HepG2 (cell line): ENCODE measurements at regions not wholly inside any gene's neighbourhood (a gene's known extent, or its start where the extent isn't known, plus 50 kb on each side); places are given as distances from the start of the nearest gene placed in this dataset.

Experiments used
- ATAC-seq: fragments of 200-7000 bp; cut with Tn5 transposase; 3 replicates; pipeline ENCODE4 v1.9.1; 2020; ENCODE audit warnings: mild to moderate bottlenecking, moderate library complexity
- BruUV-seq: library from RNA; stranded (reverse); fragments of 400-500 nt; replicated peaks from 2 replicates; lab custom pipeline; 2021; lab: Mats Ljungman, UMichigan
- CTCF ChIA-PET: fragments of 300-600 bp; formaldehyde crosslinking; extraction: SDS; loops from one replicate; lab custom pipeline; 2021; ENCODE audit warnings: low total read pairs, inconsistent platforms, low intra/inter-chr PET ratio; lab: Yijun Ruan, JAX
- POLR2A ChIA-PET: fragments of 350-600 bp; sonication (Branson Sonifier 250); formaldehyde crosslinking; loops from one replicate; lab custom pipeline; 2020; ENCODE audit warnings: antibody characterized with exemption, inconsistent platforms; lab: Yijun Ruan, JAX
- DNase-seq: peaks from one replicate; pipeline ENCODE4 v3.0.0-alpha.2; 2015; ENCODE audit warnings: low spot score
- FAIRE-seq: peaks from 3 replicates; lab custom pipeline; 2011; peaks lifted over from hg19 to GRCh38; lab: Jason Lieb, UNC
- H2AFZ ChIP-seq: one replicate; pipeline ENCODE4 v1.6.1; 2011; ENCODE audit warnings: low read length, inconsistent platforms
- H3K27ac ChIP-seq: fragments of 300-600 bp; 3 replicates; pipeline ENCODE4 v1.8.0; 2011; ENCODE audit warnings: mixed run types, mild to moderate bottlenecking, mixed read lengths, low read length, inconsistent platforms; ENCODE audit not compliant: insufficient read depth; ENCODE audit errors: extremely low read length
- H3K27me3 ChIP-seq, 2 experiments: fragments of 200-600 bp in 1 of 2; 2 replicates in 1 of 2; 3 replicates in 1 of 2; pipeline versions ENCODE4 v1.6.0 to v1.8.0; 2011; ENCODE audit warnings: low read length in 2 of 2, mild to moderate bottlenecking in 2 of 2, moderate library complexity in 2 of 2, inconsistent platforms in 1 of 2; ENCODE audit not compliant: insufficient read depth in 2 of 2, control insufficient read depth in 1 of 2
- H3K36me3 ChIP-seq, 2 experiments: fragments of 200-600 bp in 1 of 2; replicated peaks in 1 of 2; 2 replicates in 1 of 2; 3 replicates in 1 of 2; pipeline versions ENCODE4 v1.5.1 to v1.8.0; 2011; ENCODE audit warnings: low read length in 2 of 2, inconsistent platforms in 1 of 2; ENCODE audit not compliant: insufficient read depth in 2 of 2, control insufficient read depth in 1 of 2
- H3K4me1 ChIP-seq: 2 replicates; pipeline ENCODE4 v1.5.1; 2012; ENCODE audit warnings: low read length, inconsistent platforms; ENCODE audit not compliant: insufficient read depth
- H3K4me2 ChIP-seq: 2 replicates; pipeline ENCODE4 v1.6.0; 2011; ENCODE audit warnings: low read depth, low read length, inconsistent platforms
- H3K4me3 ChIP-seq, 3 experiments: fragments of 200-600 bp in 1 of 3; sonication (generic), shearing (Covaris generic) in 1 of 3; replicated peaks in 1 of 3; 2 replicates each; pipeline ENCODE4 v1.5.1; 2011 to 2016; ENCODE audit warnings: low read length in 3 of 3, inconsistent platforms in 2 of 3, low read depth in 2 of 3, mild to moderate bottlenecking in 2 of 3, control low read depth in 1 of 3, mixed read lengths in 1 of 3; ENCODE audit not compliant: insufficient read depth in 1 of 3
- H3K79me2 ChIP-seq: one replicate; pipeline ENCODE4 v1.6.1; 2011; ENCODE audit warnings: low read length, inconsistent platforms; ENCODE audit not compliant: insufficient read depth
- H3K9ac ChIP-seq: 2 replicates; pipeline ENCODE4 v1.6.0; 2011; ENCODE audit warnings: mild to moderate bottlenecking, low read depth, low read length, inconsistent platforms; ENCODE audit not compliant: insufficient read depth
- H3K9me3 ChIP-seq: 2 replicates; pipeline ENCODE4 v1.5.1; 2012; ENCODE audit warnings: mild to moderate bottlenecking, low read length
- H4K20me1 ChIP-seq: 2 replicates; pipeline ENCODE4 v1.6.0; 2011; ENCODE audit warnings: inconsistent platforms, mild to moderate bottlenecking, low read length, moderate library complexity; ENCODE audit not compliant: insufficient read depth
- GATAD1 ChIP-seq: IDR thresholded peaks from 2 replicates; pipeline ENCODE4 v1.6.1; 2016; ENCODE audit warnings: missing genetic modification reagents, missing compliant biosample characterization
- IRF2 ChIP-seq: IDR thresholded peaks from 2 replicates; pipeline ENCODE4 v1.6.1; 2018; ENCODE audit warnings: missing genetic modification reagents, missing compliant biosample characterization
- KLF16 ChIP-seq, 2 experiments: sonication (generic) in 1 of 2; formaldehyde crosslinking in 1 of 2; IDR thresholded peaks; 2 replicates each; pipeline versions ENCODE4 v1.6.1 to v1.8.0; 2016 to 2023; ENCODE audit warnings: missing genetic modification reagents in 2 of 2, missing compliant biosample characterization in 1 of 2
- POLR2AphosphoS2 ChIP-seq: IDR thresholded peaks from 2 replicates; pipeline ENCODE4 v1.6.1; 2011; ENCODE audit warnings: low read depth, low read length, improper control_type of control experiment
- PRMT3 ChIP-seq: sonication (generic); formaldehyde crosslinking; IDR thresholded peaks from 2 replicates; pipeline ENCODE4 v1.8.1; 2022; ENCODE audit warnings: low read depth, mild to moderate bottlenecking, moderate library complexity, missing genetic modification reagents, borderline replicate concordance
- ZNF253 ChIP-seq: sonication (generic); formaldehyde crosslinking; IDR thresholded peaks from 2 replicates; pipeline ENCODE4 v1.8.0; 2022; ENCODE audit warnings: mild to moderate bottlenecking, missing genetic modification reagents, borderline replicate concordance
- ZNF296 ChIP-seq: sonication (generic); formaldehyde crosslinking; conservative IDR thresholded peaks from 2 replicates; pipeline ENCODE4 v1.5.0; 2020; ENCODE audit warnings: mild to moderate bottlenecking, missing genetic modification reagents
- ZNF549 ChIP-seq: sonication (generic); formaldehyde crosslinking; IDR thresholded peaks from 2 replicates; pipeline ENCODE4 v1.5.0; 2020; ENCODE audit warnings: missing genetic modification reagents
- ZNF556 ChIP-seq: sonication (generic); formaldehyde crosslinking; IDR thresholded peaks from 2 replicates; pipeline ENCODE4 v1.4.0; 2020; ENCODE audit warnings: mild to moderate bottlenecking, missing genetic modification reagents, borderline replicate concordance
- ZNF678 ChIP-seq: sonication (generic); formaldehyde crosslinking; IDR thresholded peaks from 2 replicates; pipeline ENCODE4 v1.4.0; 2020; ENCODE audit warnings: mild to moderate bottlenecking, missing genetic modification reagents
- ZNF746 ChIP-seq: sonication (generic); formaldehyde crosslinking; IDR thresholded peaks from 2 replicates; pipeline ENCODE4 v1.8.0; 2022; ENCODE audit warnings: mild to moderate bottlenecking, missing genetic modification reagents
- WGBS: methylation state at CpG from one replicate; pipeline ENCODE4 v1.1.6; 2017; ENCODE audit warnings: low lambda C conversion rate; 5-methylcytosine and 5-hydroxymethylcytosine counted together
- in situ Hi-C: cut with HindIII; loops from 2 replicates; pipeline ENCODE4 v1.10.0; 2017; ENCODE audit warnings: low pct_unique_long_range_greater_than_20kb; ENCODE audit not compliant: extremely low pct_ligation_motif_present
- intact Hi-C: fragments of 100-400 bp; cut with micrococcal nuclease; formaldehyde crosslinking; loops from one replicate; pipeline ENCODE4 v1.10.0; 2022; ENCODE audit not compliant: unreplicated experiment
- TF ChIP-seq, protein P1 (sequence below): sonication (generic); formaldehyde crosslinking; IDR thresholded peaks from 2 replicates; pipeline ENCODE4 v1.4.0; 2020; ENCODE audit warnings: missing genetic modification reagents, low read depth, mild to moderate bottlenecking, borderline replicate concordance
- TF ChIP-seq, protein P2 (sequence below): IDR thresholded peaks from 2 replicates; pipeline ENCODE4 v1.6.1; 2016

DNA sequence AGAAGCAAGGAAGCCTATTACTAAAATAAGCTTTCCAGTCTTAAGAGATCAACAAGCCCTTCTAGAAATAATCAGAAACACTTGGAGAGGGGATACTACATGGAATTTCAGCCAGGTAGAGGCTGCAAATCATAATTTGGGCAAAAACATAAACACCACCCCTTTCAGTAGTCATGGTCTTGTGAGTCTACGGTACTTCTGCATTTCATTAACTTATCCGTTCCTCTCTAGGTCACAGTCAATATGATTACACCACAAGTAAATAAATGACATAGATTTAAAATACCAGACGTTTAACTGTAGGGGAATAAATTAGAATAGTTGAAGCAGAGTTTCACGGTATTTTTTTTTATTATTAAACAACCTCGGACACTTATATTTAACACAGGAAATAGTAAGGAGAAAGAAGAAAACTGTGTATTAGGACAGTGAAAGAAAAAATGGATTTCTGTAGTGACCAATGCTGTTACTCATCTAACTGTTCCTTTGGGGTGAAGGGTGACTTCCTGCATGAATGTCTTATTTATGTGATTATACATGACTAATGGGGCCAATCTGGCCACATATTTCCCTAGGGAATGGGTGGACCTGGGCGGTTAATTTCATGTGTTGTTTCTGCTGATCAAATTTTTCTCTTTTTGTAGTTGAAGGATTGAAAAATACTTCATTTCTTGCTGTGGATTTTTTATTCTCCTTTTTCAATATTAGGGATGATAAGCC, 456.6 kb upstream of the UBE2E3 start:
- no peak overlapping the region for H3K4me3 ChIP-seq
- TF ChIP-seq, protein P1, sequence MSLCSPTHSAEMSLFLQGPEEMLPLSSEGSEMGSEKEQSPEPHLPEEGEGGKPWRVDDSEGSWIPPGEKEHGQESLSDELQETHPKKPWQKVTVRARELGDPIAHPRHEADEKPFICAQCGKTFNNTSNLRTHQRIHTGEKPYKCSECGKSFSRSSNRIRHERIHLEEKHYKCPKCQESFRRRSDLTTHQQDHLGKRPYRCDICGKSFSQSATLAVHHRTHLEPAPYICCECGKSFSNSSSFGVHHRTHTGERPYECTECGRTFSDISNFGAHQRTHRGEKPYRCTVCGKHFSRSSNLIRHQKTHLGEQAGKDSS, result no peak
- TF ChIP-seq GATAD1 (CRISPR knock-in tag) (no peak), ZNF253 (CRISPR knock-in tag) (no peak), KLF16 (CRISPR knock-in tag; IDR thresholded peaks at IDR 0.05) (no peak), ZNF556 (CRISPR knock-in tag) (no peak), ZNF746 (CRISPR knock-in tag) (no peak), IRF2 (CRISPR knock-in tag) (no peak), ZNF549 (CRISPR knock-in tag) (no peak), ZNF296 (no peak), PRMT3 (CRISPR knock-in tag) (no peak), ZNF678 (CRISPR knock-in tag) (no peak), POLR2AphosphoS2 (no peak)
- TF ChIP-seq, protein P2, sequence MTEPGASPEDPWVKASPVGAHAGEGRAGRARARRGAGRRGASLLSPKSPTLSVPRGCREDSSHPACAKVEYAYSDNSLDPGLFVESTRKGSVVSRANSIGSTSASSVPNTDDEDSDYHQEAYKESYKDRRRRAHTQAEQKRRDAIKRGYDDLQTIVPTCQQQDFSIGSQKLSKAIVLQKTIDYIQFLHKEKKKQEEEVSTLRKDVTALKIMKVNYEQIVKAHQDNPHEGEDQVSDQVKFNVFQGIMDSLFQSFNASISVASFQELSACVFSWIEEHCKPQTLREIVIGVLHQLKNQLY (CRISPR knock-in tag), result no peak
- TF ChIP-seq, all 625 proteins: peak for 0
- H3K4me1 ChIP-seq, result no peaks in the 10 kb centered on the region
- WGBS, result 9% methylated on average over 6 of the region's 6 CpGs
- intact Hi-C loops (no loop called here), in situ Hi-C loops (no loop called here)
- H3K4me2 ChIP-seq, result no peak overlapping the region
- ATAC-seq (no peak), FAIRE-seq (no peak), DNase-seq (no peak)
- CTCF ChIA-PET, result no interaction called here
- no peaks in the 10 kb centered on the region for H4K20me1 ChIP-seq
- H3K27ac ChIP-seq, result no peak overlapping the region
- no peak overlapping the region for H2AFZ ChIP-seq
- no peaks in the 10 kb centered on the region for H3K36me3 ChIP-seq
- no TSS peak for BruUV-seq
- no peaks in the 10 kb centered on the region for H3K79me2 ChIP-seq
- H3K9ac ChIP-seq, result no peak overlapping the region
- no peaks in the 10 kb centered on the region for H3K9me3 ChIP-seq
- POLR2A ChIA-PET, result no interaction called here
- H3K27me3 ChIP-seq, result no peaks in the 10 kb centered on the region
